Pons (tissue), 1 donor: ENCODE measurements at regions not wholly inside any gene's neighbourhood (a gene's known extent, or its start where the extent isn't known, plus 50 kb on each side); places are given as distances from the start of the nearest gene placed in this dataset.
"Not testable (repeated sequence)": the region's sequence is repeated elsewhere in the genome, so short reads cannot be mapped to it uniquely, and the experiment has no call there.

Source experiments
- DNase-seq: peaks from one replicate; pipeline ENCODE4 v3.0.0-alpha.2; 2016; ENCODE audit warnings: low spot score

DNA sequence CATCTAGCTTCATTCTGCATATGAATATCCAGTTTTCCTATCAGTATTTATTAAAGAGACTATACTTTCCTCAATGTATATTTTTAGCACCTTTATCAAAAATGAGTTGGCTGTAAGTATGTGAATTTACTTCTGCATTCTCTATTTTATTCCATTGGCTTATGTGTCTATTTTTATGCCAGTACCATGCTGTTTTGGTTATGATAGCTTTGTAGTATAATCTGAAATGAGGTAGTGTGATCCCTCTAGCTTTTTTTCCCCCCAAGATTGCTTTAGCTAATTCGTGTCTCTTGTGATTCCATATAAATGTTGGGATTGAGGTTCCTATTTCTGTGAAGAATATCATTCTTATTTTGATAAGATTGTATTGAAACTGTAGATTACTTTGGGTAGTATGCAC lies 469.1 kb upstream of the MAP3K7 start:
- no peak for DNase-seq

- not testable (repeated sequence) for DNase-seq
These were observed 465.9 kb upstream of the MAP3K7 start for GRCh38 chr6:91052473-91053450.

DNA sequence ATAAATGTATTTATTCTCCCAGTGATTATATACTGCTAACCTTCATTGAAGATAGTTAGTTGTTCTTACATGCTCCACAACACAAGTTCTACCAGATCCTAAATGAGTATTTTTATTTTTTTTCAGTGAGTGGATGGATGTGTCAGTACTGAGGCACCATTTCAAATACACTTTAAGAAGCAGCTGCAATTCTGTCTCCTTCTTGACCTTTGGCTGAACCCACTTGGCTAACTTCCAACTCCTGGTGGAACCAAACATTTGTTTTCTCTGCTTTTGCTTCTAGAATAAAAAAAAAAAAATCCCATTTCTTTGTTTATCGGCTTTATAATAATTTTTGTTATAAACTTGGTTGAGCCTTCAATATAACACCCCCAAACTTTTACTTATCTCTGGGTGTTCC lies 458.3 kb upstream of the MAP3K7 start:
- no peak for DNase-seq

GRCh38 chr6:91043751-91044150 lies 456.9 kb upstream of the MAP3K7 start:
- no peak for DNase-seq

DNA sequence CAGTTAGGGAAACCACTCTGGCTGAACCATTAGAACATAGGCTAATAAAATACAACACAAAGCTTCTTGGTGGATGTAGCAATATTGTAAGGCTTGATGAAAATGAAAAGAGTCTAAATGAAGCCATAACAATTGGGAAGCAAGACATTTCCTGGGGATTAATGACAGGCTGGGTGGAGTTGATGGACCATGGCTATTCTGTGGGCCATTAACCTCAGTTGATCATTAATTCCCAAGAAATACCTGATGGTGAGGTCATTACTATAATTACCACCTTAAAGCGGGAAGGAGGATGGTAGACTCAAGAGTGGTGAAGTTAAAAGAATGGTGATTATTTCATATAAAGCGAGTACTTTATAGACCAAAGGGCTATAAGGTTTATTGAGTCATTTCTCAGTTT lies 455.8 kb upstream of the MAP3K7 start:
- DNase-seq: no peak

- DNase-seq: no peak
These were observed 447.1 kb upstream of the MAP3K7 start for GRCh38 chr6:91033964-91034363.

DNA sequence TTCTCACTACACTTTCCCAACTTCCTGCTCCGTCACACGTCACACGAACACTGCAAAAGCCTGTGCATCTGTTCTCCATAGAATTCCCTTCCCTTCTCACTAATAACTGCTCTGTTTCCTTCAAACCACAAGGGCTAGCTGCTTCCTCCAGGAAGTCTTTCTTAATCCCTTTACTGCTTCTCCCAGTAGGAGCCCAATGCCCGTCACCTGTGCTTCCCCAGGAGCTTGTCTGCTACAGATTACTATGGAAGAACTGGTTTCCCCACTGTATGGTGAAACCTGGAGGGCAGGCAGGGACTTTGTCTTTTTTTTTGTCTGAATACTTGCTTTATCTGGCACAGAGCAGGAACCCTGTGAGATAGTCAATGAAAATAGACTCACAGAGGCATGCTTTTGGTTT lies 444.7 kb upstream of the MAP3K7 start:
- DNase-seq: no peak

GRCh38 chr6:91029211-91029610 lies 442.3 kb upstream of the MAP3K7 start:
- peak; percentile 5 for DNase-seq

DNA sequence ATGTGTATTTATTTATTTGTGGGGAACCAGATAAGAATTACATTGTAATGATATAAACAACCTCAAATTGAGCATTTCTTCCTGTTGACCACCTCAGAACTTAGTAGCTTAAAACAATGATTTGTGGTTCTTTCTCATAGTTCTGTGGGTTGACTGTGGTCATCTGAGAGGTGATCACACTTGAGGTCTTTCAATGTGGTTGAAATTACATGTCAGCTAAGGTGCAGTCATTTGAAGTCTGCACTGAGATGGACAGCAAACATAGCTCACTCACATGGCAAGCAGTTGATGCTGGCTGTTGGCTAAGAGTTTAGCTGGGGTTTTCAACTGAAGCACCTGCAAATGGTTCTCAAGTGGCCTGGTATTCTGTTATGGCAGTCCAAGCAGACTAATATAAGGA lies 436.7 kb upstream of the MAP3K7 start:
- DNase-seq: no peak

DNA sequence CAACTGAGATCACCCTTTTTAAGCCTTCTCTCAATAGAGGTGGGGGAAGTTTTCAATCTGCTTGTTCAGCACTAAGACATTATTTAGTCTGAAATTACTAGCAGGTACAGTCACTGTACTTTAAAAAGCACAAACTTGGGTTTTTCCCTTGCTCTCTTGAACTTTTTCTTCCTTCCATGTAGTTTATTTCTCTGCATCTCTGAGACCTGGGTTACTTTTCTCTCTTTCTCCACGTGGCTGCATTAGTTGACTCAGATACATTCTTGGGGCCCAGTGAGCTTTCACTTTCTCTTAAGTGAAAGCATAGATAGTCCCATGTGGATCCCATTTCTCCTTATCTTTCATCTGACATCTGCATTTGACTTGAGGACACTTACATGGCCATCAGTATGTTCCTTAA lies 433.9 kb upstream of the MAP3K7 start:
- DNase-seq: no peak

DNA sequence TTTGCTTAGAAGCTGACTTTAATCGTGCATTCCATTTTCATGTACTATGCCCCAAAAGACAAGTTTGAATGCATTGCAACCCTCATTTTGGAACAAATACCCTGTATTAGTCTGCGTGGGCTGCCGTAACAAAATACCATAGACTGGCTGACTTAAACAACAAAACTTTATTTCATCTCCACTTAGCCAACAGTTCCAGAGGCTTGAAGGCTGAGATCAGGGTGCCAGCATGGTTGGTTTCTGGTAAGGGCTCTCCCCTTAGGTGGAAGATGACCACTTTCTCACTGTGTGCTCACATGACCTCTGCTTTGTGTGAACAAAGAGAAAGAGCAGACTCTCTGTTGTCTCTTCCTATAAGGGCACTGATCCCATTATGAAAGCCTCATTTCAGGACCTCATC lies 431.7 kb upstream of the MAP3K7 start:
- DNase-seq: no peak

GRCh38 chr6:91013511-91013910 lies 426.6 kb upstream of the MAP3K7 start:
- no peak for DNase-seq

DNA sequence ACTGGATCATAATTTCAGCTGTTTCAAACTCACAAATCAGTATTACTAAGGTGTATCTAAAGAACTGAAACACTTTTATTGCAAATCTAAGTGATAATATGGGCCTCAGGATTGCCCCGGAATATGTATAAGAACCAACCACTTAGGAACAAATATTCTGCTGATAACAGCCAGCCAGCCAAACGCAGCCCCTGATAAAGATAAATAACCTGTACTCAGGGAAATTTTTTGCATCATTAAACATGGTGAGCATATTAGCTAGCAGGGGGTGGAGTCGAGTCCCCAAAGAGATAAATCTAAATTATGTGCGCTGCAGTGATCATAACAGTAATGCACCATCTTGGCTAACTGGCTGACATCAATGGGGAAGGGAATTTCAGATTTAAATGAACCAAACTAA lies 410.2 kb upstream of the MAP3K7 start:
- no peak for DNase-seq

GRCh38 chr6:90993770-90994169 lies 406.9 kb upstream of the MAP3K7 start:
- no peak for DNase-seq

DNA sequence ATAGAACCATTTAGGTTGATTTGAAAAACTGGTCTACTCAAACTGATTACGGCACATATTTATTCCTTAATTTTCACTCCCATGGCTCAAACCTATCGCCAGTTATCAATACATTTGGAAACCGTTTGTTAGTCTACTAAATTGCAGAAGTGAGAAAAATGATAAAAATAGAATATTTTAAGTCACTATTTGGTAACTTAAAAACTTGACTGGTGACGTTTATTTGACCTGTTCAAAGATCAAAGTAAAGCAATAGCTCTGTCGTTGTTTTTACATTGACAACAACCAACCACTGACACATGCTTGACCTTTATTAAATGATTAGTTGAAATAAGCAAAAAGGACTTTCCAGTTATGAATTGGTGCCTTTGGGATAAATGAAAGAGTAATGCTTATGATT lies 402.9 kb upstream of the MAP3K7 start:
- no peak for DNase-seq

DNA sequence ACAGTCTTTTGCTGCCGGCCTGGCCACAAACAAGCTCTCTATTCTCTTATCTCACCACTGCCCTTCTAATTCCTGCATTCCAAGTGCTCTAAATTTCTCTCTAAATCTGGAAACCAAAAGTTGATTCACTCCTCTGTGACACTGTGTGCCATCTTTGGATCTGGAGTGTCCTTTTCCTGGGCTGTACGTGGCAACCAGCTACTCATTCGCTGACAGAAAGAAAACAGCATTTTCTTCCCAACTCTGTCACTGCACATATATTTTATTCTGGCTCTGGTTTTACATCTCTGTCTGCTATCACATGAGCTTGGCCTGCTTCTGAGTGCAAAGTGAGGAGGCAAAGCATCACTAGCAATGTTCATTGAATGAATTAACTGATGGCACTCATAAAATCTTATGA lies 397.2 kb upstream of the MAP3K7 start:
- no peak for DNase-seq

- DNase-seq: no peak
These were observed 396.6 kb upstream of the MAP3K7 start for GRCh38 chr6:90983462-90983861.

DNA sequence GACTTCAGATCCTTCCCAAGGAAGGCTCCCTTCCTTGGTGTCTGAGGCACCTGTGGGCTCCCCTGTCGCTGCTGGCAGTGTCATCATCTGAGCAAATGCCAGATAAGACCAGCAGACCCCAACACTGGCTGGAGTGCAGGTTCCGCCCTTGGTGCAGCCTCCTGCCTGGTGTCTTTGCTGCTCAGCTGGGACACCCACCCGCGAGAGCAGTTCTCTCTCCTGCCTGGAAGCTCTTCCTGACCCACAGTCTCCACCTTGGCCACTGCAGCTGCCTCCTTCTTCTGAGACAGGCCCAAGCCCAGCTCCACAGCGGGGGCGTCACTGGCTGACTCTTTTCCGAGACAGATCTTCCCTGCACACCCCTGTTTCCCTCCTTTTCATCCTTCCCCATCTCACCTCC lies 395.7 kb upstream of the MAP3K7 start:
- DNase-seq: no peak

- DNase-seq: no peak
These were observed 395.2 kb upstream of the MAP3K7 start for GRCh38 chr6:90982051-90982450.

DNA sequence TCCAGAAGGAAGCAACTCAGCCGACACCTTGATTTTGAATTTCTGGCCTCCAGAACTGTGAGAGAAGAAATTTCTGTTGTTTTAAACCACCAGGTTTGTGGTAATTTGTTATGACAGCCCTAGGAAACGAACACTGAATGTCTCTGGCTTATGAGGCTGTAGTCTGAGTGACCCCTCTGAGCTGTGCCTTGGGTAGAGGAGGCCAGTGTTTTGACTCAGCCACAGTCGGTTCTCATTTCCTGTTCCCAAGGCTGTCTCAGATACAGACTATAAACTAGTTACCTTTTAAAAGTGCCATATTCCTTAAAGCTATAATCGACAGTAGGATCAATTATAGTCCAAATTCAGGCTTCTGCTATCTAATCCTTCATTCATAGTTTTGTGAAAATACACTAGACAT lies 391.2 kb upstream of the MAP3K7 start:
- no peak for DNase-seq

DNA sequence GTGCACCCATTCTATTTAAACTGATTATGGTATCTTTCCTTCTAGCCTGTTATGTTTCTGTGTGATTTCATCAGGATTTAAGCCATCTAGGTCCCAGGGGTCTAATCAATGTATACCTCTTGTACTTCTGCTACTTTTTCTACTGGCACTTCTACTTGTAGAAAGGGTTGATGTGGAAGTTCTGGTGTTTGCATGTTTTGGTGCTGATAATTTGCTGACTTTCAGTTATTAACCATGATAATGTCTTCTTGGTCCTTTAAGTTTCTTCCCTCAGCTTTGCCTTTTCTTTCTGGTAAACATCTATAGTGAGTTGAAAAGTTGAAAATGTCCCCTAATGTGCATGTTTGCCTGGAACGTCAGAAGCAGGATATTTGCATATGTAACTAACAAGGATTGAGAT lies 390.6 kb upstream of the MAP3K7 start:
- DNase-seq: no peak

GRCh38 chr6:90976341-90976740 lies 389.5 kb upstream of the MAP3K7 start:
- DNase-seq: no peak

DNA sequence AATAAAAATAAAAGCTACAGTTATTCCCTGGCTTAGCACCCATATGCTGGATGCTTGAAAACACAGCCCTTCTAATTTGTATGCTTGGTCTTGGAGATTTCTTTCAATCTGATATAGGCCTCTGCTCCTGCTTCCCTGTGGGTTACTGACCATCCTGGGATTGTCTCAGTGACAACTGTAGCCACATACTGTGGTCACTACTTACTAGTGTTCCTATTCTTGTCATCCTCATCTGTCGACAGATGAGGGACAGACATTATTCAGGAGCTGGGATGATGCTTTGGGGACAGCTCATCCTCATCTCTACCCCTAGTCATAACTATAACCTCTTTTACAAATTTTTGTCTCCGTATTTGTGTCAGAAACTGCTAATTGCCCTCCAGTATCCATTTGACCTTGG lies 388.9 kb upstream of the MAP3K7 start:
- DNase-seq: no peak

GRCh38 chr6:90973188-90973587 lies 386.3 kb upstream of the MAP3K7 start:
- no peak for DNase-seq
